ENCODE measurements at regions not wholly inside any gene's neighbourhood (a gene's known extent, or its start where the extent isn't known, plus 50 kb on each side); places are given as distances from the start of the nearest gene placed in this dataset.
"Not testable (repeated sequence)": the region's sequence is repeated elsewhere in the genome, so short reads cannot be mapped to it uniquely, and the experiment has no call there.

- no peak overlapping the region for H3K27ac ChIP-seq
- TF ChIP-seq ZFX (IDR thresholded peaks at IDR 0.05) (no peak), CTCF (conservative IDR thresholded peaks at IDR 0.05) (no peak)
Observed at GRCh38 chr12:127820846-127821245, 446.1 kb upstream of the TMEM132C start.

- no peak for TF ChIP-seq ZFX (IDR thresholded peaks at IDR 0.05)
- TF ChIP-seq CTCF (conservative IDR thresholded peaks at IDR 0.05), result no peak
- no peak overlapping the region for H3K27ac ChIP-seq
Observed at GRCh38 chr12:127822809-127823411, 444.1 kb upstream of the TMEM132C start.

GRCh38 chr12:127823801-127824200, 443.2 kb upstream of the TMEM132C start:
- no peak for TF ChIP-seq ZFX (IDR thresholded peaks at IDR 0.05)
- TF ChIP-seq CTCF (conservative IDR thresholded peaks at IDR 0.05), result no peak
- H3K27ac ChIP-seq, result no peak overlapping the region

- TF ChIP-seq ZFX (IDR thresholded peaks at IDR 0.05) (no peak), CTCF (conservative IDR thresholded peaks at IDR 0.05) (no peak)
Observed at GRCh38 chr12:127829281-127830064, 437.5 kb upstream of the TMEM132C start.

GRCh38 chr12:127830065-127830460, 436.9 kb upstream of the TMEM132C start:
- H3K27ac ChIP-seq, result no peak overlapping the region
- no peak for TF ChIP-seq CTCF (conservative IDR thresholded peaks at IDR 0.05)
- no peak for TF ChIP-seq ZFX (IDR thresholded peaks at IDR 0.05)

More at GRCh38 chr12:127829281-127830064, 437.5 kb upstream of the TMEM132C start:
- no peak overlapping the region for H3K27ac ChIP-seq

- TF ChIP-seq ZFX (IDR thresholded peaks at IDR 0.05) (no peak), CTCF (conservative IDR thresholded peaks at IDR 0.05) (no peak)
Observed at GRCh38 chr12:127830730-127831129, 436.2 kb upstream of the TMEM132C start.

GRCh38 chr12:127832172-127832571, 434.8 kb upstream of the TMEM132C start:
- TF ChIP-seq ZFX (IDR thresholded peaks at IDR 0.05) (no peak), CTCF (conservative IDR thresholded peaks at IDR 0.05) (no peak)
- no peak overlapping the region for H3K27ac ChIP-seq

More at GRCh38 chr12:127830730-127831129, 436.2 kb upstream of the TMEM132C start:
- no peak overlapping the region for H3K27ac ChIP-seq

- H3K27ac ChIP-seq, result not testable (repeated sequence)
Observed at GRCh38 chr12:127836802-127837201, 430.2 kb upstream of the TMEM132C start.
